Heart left ventricle (tissue), 16 donors: ENCODE measurements at regions not wholly inside any gene's neighbourhood (a gene's known extent, or its start where the extent isn't known, plus 50 kb on each side); places are given as distances from the start of the nearest gene placed in this dataset.

Experiments used
- ATAC-seq, 4 donors: fragments of 200-7000 bp; cut with Tn5 transposase; one replicate each; pipeline ENCODE4 v1.9.1; 2020 to 2022; ENCODE audit warnings: moderate library complexity in 4 of 4, mild to moderate bottlenecking in 3 of 4, moderate number of reproducible peaks in 1 of 4
- DNase-seq, 5 donors: peaks; one replicate each; pipeline ENCODE4 v3.0.0-alpha.2; 2020
- H3K27ac ChIP-seq, 12 donors: fragments of 200-600 bp; sonication (generic) in 4 of 12; one replicate each; pipeline versions ENCODE4 v1.5.0 to v1.8.0; 2016 to 2022; ENCODE audit warnings: mild to moderate bottlenecking in 2 of 12
- H3K27me3 ChIP-seq, 9 donors: fragments of 200-600 bp; sonication (generic) in 2 of 9; one replicate each; pipeline versions ENCODE4 v1.5.1 to v1.8.0; 2016 to 2022; ENCODE audit warnings: mild to moderate bottlenecking in 3 of 9
- H3K36me3 ChIP-seq, 9 donors: fragments of 200-600 bp; sonication (generic) in 2 of 9; one replicate each; pipeline versions ENCODE4 v1.5.0 to v1.8.0; 2018 to 2022; ENCODE audit warnings: mild to moderate bottlenecking in 2 of 9
- H3K4me1 ChIP-seq, 12 donors: fragments of 200-600 bp; sonication (generic) in 4 of 12; one replicate each; pipeline versions ENCODE4 v1.5.0 to v1.8.0; 2016 to 2022; ENCODE audit warnings: mild to moderate bottlenecking in 3 of 12
- H3K4me3 ChIP-seq, 12 donors: fragments of 200-600 bp; sonication (generic) in 4 of 12; one replicate each; pipeline versions ENCODE4 v1.5.0 to v1.8.0; 2017 to 2022; ENCODE audit warnings: mild to moderate bottlenecking in 9 of 12, moderate library complexity in 4 of 12
- H3K9me3 ChIP-seq, 12 donors: fragments of 200-600 bp; sonication (generic) in 4 of 12; one replicate each; pipeline versions ENCODE4 v1.5.0 to v1.8.0; 2016 to 2022; ENCODE audit warnings: mild to moderate bottlenecking in 1 of 12
- CTCF ChIP-seq, 12 donors: fragments of 200-600 bp; sonication (generic) in 4 of 12; IDR thresholded peaks; one replicate each; pipeline versions ENCODE4 v1.5.0 to v1.8.0; 2018 to 2022; ENCODE audit warnings: antibody characterized with exemption in 12 of 12, mild to moderate bottlenecking in 5 of 12
- POLR2A ChIP-seq, 2 donors: fragments of 450-650 bp; IDR thresholded peaks; one replicate each; pipeline ENCODE4 v1.6.1; 2017; ENCODE audit warnings: antibody characterized with exemption in 2 of 2, mild to moderate bottlenecking in 2 of 2, moderate library complexity in 2 of 2
- WGBS, 4 donors: extraction: QIAGEN DNeasy Blood & Tissue Kit in 2 of 4; methylation state at CpG; one replicate each; pipeline versions ENCODE4 v1.1.5 to v1.1.7; 2013 to 2018; 5-methylcytosine and 5-hydroxymethylcytosine counted together
- intact Hi-C, 10 donors: fragments of 100-400 bp; cut with DNase I; formaldehyde crosslinking; loops; one replicate each; pipeline versions ENCODE4 v1.11.1 to v1.14.2; 2022
- donor health status: ischemic (EF 13 %, LVEDD 7.1; RV severe dilation, severe dysfunction).
- donor health status: healthy with polysubstance abuse.
- donor health status: DM: no; HTN: yes; CAD: no.
- donor health status: DM: no; HTN: no; CAD: no.
- donor health status: ischemic (EF 25% LVEDD 6.9; RV normal size, moderate dysfunction).
- donor health status: ischemic (EF 25% LVEDD 5.7; RV mildly dilated, moderate dysfunction).
- donor health status: healthy.
- donor health status: DM: yes; HTN: yes; CAD: no.
- donor health status: ischemic (EF 35%, LVEDD 5.7; RV mildly dilated, moderate dysfunction).
- donor health status: nonischemic (EF 11% LVEDD 7.7; RV severe dilation, severe dysfunction).
- donor health status: DM: yes; HTN: yes; CAD: no.
- donor health status: PGD.
- donor health status: ischemic (EF 29% LVEDD 5.4; RV normal size, mild dysfunction).
- donor health status: nonischemic (EF 23%, LVEDD 6.1; RV moderate dilation, normal function).

GRCh38 chr6:14543971-14544585 is 426.5 kb downstream of the CD83 start:
- Histone ChIP-seq H3K36me3 (no peaks in the 10 kb centered on the region), H3K27me3 (no peaks in the 10 kb centered on the region), H3K27ac (no peak overlapping the region), H3K9me3 (no peaks in the 10 kb centered on the region), H3K4me1 (peaks cover 0 to 7% (median 0%) of the 10 kb centered on the region in 12 donors), H3K4me3 (no peak overlapping the region)
- intact Hi-C loops = no loop called here
- TF ChIP-seq POLR2A (IDR thresholded peaks at IDR 0.05) = no peak
- no peak for TF ChIP-seq CTCF (IDR thresholded peaks at IDR 0.05)
- DNase-seq (no peak), ATAC-seq (no peak)
- WGBS, 4 donors = 72 to 83% (median 76%) methylated on average over 6 of the region's 6 CpGs

GRCh38 chr6:14544666-14545065 is 427.1 kb downstream of the CD83 start:
- no peak for TF ChIP-seq POLR2A (IDR thresholded peaks at IDR 0.05)
- DNase-seq (no peak), ATAC-seq (no peak)
- intact Hi-C loops = no loop called here
- peaks cover 0 to 7% (median 0%) of the 10 kb centered on the region in 12 donors for H3K4me1 ChIP-seq
- no peak overlapping the region for H3K27ac ChIP-seq
- no peaks in the 10 kb centered on the region for H3K36me3 ChIP-seq
- no peaks in the 10 kb centered on the region for H3K27me3 ChIP-seq
- no peak overlapping the region for H3K4me3 ChIP-seq
- WGBS, 4 donors = 69 to 78% (median 75%) methylated on average over 3 of the region's 3 CpGs
- H3K9me3 ChIP-seq = no peaks in the 10 kb centered on the region

- Histone ChIP-seq H3K27me3 (no peaks in the 10 kb centered on the region), H3K27ac (no peak overlapping the region), H3K36me3 (no peaks in the 10 kb centered on the region), H3K4me1 (peaks cover 0 to 10% (median 2%) of the 10 kb centered on the region in 12 donors), H3K9me3 (no peaks in the 10 kb centered on the region), H3K4me3 (no peak overlapping the region)
- WGBS, 4 donors = 70 to 79% (median 75%) methylated on average over 2 of the region's 2 CpGs
- intact Hi-C loops = no loop called here
- no peak for DNase-seq
- no peak for ATAC-seq
- TF ChIP-seq POLR2A (IDR thresholded peaks at IDR 0.05) (no peak), CTCF (IDR thresholded peaks at IDR 0.05) (no peak)
Measured at GRCh38 chr6:14545496-14545895, 427.9 kb downstream of the CD83 start.

GRCh38 chr6:14546036-14546435 is 428.5 kb downstream of the CD83 start:
- Histone ChIP-seq H3K4me3 (no peak overlapping the region), H3K36me3 (no peaks in the 10 kb centered on the region), H3K27me3 (no peaks in the 10 kb centered on the region), H3K9me3 (no peaks in the 10 kb centered on the region), H3K27ac (no peak overlapping the region), H3K4me1 (peaks cover 0 to 15% (median 7%) of the 10 kb centered on the region in 12 donors)
- intact Hi-C loops = no loop called here
- ATAC-seq = no peak
- TF ChIP-seq POLR2A (IDR thresholded peaks at IDR 0.05) = no peak
- TF ChIP-seq CTCF (IDR thresholded peaks at IDR 0.05) = no peak
- DNase-seq = no peak
- 87 to 90% (median 89%) methylated on average over 5 of the region's 5 CpGs for WGBS, 4 donors
